GM21515 (cell line): ENCODE measurements at regions not wholly inside any gene's neighbourhood (a gene's known extent, or its start where the extent isn't known, plus 50 kb on each side); places are given as distances from the start of the nearest gene placed in this dataset.
A peak's percentile ranks its signal among the peaks of the same experiment; 100 is the strongest.

Experiments used
- ATAC-seq: cut with Tn5 transposase; IDR thresholded peaks from one replicate; pipeline ENCODE4 v1.9.1; 2021; ENCODE audit not compliant: unreplicated experiment

GRCh38 chr14:59091404-59091803 is 97.1 kb upstream of the DAAM1 start:
- no peak for ATAC-seq

GRCh38 chr14:59091976-59092375 is 96.5 kb upstream of the DAAM1 start:
- ATAC-seq = no peak

- ATAC-seq = no peak
Observed at GRCh38 chr14:59093902-59094301, 94.6 kb upstream of the DAAM1 start.

GRCh38 chr14:59096303-59096702 is 92.2 kb upstream of the DAAM1 start:
- no peak for ATAC-seq

- ATAC-seq = no peak
Observed at GRCh38 chr14:59097681-59098080, 90.8 kb upstream of the DAAM1 start.

GRCh38 chr14:59098377-59098776 is 90.1 kb upstream of the DAAM1 start:
- no peak for ATAC-seq

GRCh38 chr14:59100205-59100604 is 88.3 kb upstream of the DAAM1 start:
- ATAC-seq = no peak

GRCh38 chr14:59101476-59101875 is 87.0 kb upstream of the DAAM1 start:
- ATAC-seq = no peak

GRCh38 chr14:59103396-59103795 is 85.1 kb upstream of the DAAM1 start:
- no peak for ATAC-seq

GRCh38 chr14:59107819-59108218 is 80.6 kb upstream of the DAAM1 start:
- ATAC-seq = no peak

- no peak for ATAC-seq
Observed at GRCh38 chr14:59116984-59117415, 71.5 kb upstream of the DAAM1 start.

GRCh38 chr14:59117754-59118528 is 70.5 kb upstream of the DAAM1 start:
- ATAC-seq = no peak

GRCh38 chr14:59120921-59121320 is 67.5 kb upstream of the DAAM1 start:
- no peak for ATAC-seq

- no peak for ATAC-seq
Observed at GRCh38 chr14:59123531-59123930, 64.9 kb upstream of the DAAM1 start.

- ATAC-seq = no peak
Observed at GRCh38 chr14:59123975-59124374, 64.5 kb upstream of the DAAM1 start.

GRCh38 chr14:59125156-59125555 is 63.3 kb upstream of the DAAM1 start:
- no peak for ATAC-seq

GRCh38 chr14:59126714-59127436 is 61.6 kb upstream of the DAAM1 start:
- ATAC-seq = peak; percentile 70

GRCh38 chr14:59127437-59127732 is 61.1 kb upstream of the DAAM1 start:
- ATAC-seq = no peak

- ATAC-seq = no peak
Observed at GRCh38 chr14:59130462-59130861, 58.0 kb upstream of the DAAM1 start.

GRCh38 chr14:59131938-59132795 is 56.3 kb upstream of the DAAM1 start:
- ATAC-seq = no peak

- ATAC-seq = no peak
Observed at GRCh38 chr14:59132796-59133494, 55.5 kb upstream of the DAAM1 start.
